Memory B cell (primary cell): ENCODE measurements at regions not wholly inside any gene's neighbourhood (a gene's known extent, or its start where the extent isn't known, plus 50 kb on each side); places are given as distances from the start of the nearest gene placed in this dataset.
A peak's percentile ranks its signal among the peaks of the same experiment; 100 is the strongest.
"Not testable (repeated sequence)": the region's sequence is repeated elsewhere in the genome, so short reads cannot be mapped to it uniquely, and the experiment has no call there.

Experiments
- ATAC-seq: fragments of 150-1000 bp; cut with Tn5 transposase; 2 replicates; pipeline ENCODE4 v1.10.0; 2021; ENCODE audit warnings: low read depth, mild to moderate bottlenecking, moderate library complexity
- DNase-seq, 2 donors: peaks; one replicate each; pipeline ENCODE4 v3.0.0; 2022; ENCODE audit warnings: low spot score in 2 of 2
- H3K27ac Mint-ChIP-seq: one replicate; pipeline ENCODE4 v1.8.0; 2022; ENCODE audit warnings: mild to moderate bottlenecking, moderate library complexity, mixed read lengths
- H3K27me3 Mint-ChIP-seq: one replicate; pipeline ENCODE4 v1.8.0; 2022; ENCODE audit warnings: mixed read lengths
- H3K36me3 Mint-ChIP-seq: one replicate; pipeline ENCODE4 v1.8.0; 2022; ENCODE audit warnings: mild to moderate bottlenecking, mixed read lengths
- H3K4me1 Mint-ChIP-seq: one replicate; pipeline ENCODE4 v1.8.0; 2022; ENCODE audit warnings: mixed read lengths
- H3K4me3 Mint-ChIP-seq: one replicate; pipeline ENCODE4 v1.8.0; 2022; ENCODE audit warnings: mild to moderate bottlenecking, moderate library complexity, mixed read lengths
- H3K9me3 Mint-ChIP-seq: one replicate; pipeline ENCODE4 v1.8.0; 2022; ENCODE audit warnings: mixed read lengths

DNA sequence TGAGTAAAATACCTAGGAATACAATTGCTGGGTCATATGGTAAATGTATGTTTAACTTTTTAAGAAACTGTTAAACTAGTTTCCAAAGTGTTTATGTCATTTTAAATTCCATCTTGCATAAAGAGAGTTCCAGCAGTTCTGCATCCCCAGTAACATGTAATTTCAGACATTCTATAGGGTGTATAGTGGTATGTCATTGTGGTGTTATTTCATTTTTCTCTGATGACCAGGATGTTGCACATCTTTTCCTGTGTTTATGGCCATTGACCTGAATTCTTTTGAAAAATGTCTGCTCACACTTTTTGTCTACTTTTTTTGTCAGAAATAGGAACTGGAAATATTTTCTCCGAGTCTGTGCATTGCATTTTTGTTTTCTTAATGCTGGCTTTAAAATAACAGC is 128.9 kb downstream of the TMEM200A start:
- Mint-ChIP-seq H3K4me1 (peaks cover 2% of the 10 kb centered on the region), H3K27ac (no peak overlapping the region), H3K27me3 (no peaks in the 10 kb centered on the region), H3K4me3 (no peak overlapping the region), H3K36me3 (no peaks in the 10 kb centered on the region), H3K9me3 (peaks cover 5% of the 10 kb centered on the region)
- no peak for DNase-seq
- no peak for ATAC-seq

DNA sequence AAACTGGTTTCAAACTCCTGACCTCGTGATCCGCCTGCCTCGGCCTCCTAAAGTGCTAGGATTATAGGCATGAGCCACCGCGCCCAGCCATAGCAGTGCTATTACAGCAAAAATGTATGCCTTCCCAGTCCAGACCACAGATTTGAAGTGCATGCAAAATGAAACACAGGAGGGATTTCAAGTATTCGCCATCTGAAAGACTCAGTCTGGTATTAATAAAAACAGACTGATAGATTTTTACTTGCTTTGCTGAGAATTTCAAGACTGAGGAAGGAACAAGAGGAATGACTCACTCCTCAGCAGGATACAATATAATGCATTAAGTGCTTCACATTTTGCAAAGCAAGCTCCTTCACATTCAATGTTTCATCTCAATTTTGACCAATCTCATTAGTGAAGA is 134.9 kb downstream of the TMEM200A start:
- no peak for DNase-seq
- Mint-ChIP-seq H3K27me3 (no peaks in the 10 kb centered on the region), H3K4me1 (no peaks in the 10 kb centered on the region), H3K4me3 (no peak overlapping the region), H3K36me3 (no peaks in the 10 kb centered on the region), H3K9me3 (no peaks in the 10 kb centered on the region), H3K27ac (no peak overlapping the region)
- no peak for ATAC-seq

DNA sequence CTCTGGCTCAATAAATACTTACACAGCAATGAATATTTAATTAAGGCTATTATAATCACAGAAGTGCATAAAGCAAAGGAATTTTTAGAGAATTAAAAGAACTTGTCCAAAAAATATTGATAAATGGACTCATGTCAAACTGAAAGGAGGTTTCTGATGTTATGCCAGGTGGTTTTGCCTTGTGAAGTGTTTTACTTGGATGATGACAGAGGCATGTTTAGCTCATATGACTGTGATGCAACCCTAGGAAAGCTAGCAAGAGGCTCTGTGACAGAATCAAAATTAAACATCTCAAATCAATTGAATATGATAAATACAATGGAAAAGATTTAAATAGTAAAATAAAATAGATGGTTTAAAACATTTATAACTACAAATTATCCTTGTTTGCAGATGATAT is 137.3 kb downstream of the TMEM200A start:
- H3K9me3 Mint-ChIP-seq: no peaks in the 10 kb centered on the region
- ATAC-seq: no peak
- no peaks in the 10 kb centered on the region for H3K27me3 Mint-ChIP-seq
- DNase-seq: no peak
- no peak overlapping the region for H3K4me3 Mint-ChIP-seq
- H3K27ac Mint-ChIP-seq: no peak overlapping the region
- no peaks in the 10 kb centered on the region for H3K4me1 Mint-ChIP-seq
- no peaks in the 10 kb centered on the region for H3K36me3 Mint-ChIP-seq

DNA sequence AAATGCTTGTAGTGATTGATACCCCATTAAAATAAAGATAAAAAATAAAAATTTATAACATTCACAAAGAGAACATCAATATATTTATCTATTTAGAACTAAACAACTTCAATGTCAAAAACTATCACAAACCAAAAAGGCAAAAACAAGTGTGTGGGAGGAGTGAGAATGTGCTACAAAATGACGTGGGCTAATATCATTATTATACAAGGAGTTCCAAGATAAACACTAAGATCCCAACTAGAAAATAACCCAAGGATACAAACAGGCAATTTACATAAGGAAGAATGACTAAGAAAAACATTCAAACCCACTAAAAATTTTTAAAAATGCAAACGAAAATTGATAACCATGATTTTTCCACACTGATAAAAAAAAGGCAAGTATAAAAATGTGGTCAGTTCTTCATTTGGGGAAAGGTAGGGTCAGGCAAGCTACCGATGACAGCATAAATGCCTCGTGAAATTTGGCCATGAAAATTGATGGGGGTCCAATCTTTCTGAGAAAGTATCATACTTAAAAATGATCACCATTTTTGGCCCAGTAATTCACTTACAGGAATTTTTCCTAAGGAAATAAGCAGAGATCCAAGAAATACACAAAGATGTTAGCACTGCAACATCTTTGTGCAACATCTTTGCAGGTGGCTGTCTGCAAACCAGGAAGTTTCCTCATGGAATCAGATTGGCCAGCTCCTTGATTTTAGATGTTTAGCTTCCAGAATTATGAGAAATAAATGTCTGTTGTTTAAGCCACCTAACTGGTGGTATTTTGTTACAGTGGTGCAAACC is 140.2 kb downstream of the TMEM200A start:
- Mint-ChIP-seq H3K9me3 (no peaks in the 10 kb centered on the region), H3K4me1 (no peaks in the 10 kb centered on the region), H3K4me3 (no peak overlapping the region), H3K27me3 (no peaks in the 10 kb centered on the region), H3K27ac (no peak overlapping the region), H3K36me3 (no peaks in the 10 kb centered on the region)
- no peak for DNase-seq
- no peak for ATAC-seq

GRCh38 chr6:130507005-130507665 is 141.3 kb downstream of the TMEM200A start:
- not testable (repeated sequence) for H3K9me3 Mint-ChIP-seq, H3K27me3 Mint-ChIP-seq, ATAC-seq, H3K36me3 Mint-ChIP-seq, H3K27ac Mint-ChIP-seq, H3K4me3 Mint-ChIP-seq, H3K4me1 Mint-ChIP-seq, DNase-seq

GRCh38 chr6:130507666-130508028 is 141.8 kb downstream of the TMEM200A start:
- H3K27me3 Mint-ChIP-seq: no peaks in the 10 kb centered on the region
- no peak overlapping the region for H3K4me3 Mint-ChIP-seq
- H3K9me3 Mint-ChIP-seq: no peaks in the 10 kb centered on the region
- DNase-seq: no peak
- H3K4me1 Mint-ChIP-seq: peaks cover 5% of the 10 kb centered on the region
- no peak for ATAC-seq
- no peaks in the 10 kb centered on the region for H3K36me3 Mint-ChIP-seq
- no peak overlapping the region for H3K27ac Mint-ChIP-seq

GRCh38 chr6:130513770-130514169 is 148.0 kb downstream of the TMEM200A start:
- Mint-ChIP-seq H3K4me1 (peaks cover 28% of the 10 kb centered on the region), H3K27ac (peak overlapping the region; percentile 69), H3K36me3 (peaks cover 2% of the 10 kb centered on the region)

DNA sequence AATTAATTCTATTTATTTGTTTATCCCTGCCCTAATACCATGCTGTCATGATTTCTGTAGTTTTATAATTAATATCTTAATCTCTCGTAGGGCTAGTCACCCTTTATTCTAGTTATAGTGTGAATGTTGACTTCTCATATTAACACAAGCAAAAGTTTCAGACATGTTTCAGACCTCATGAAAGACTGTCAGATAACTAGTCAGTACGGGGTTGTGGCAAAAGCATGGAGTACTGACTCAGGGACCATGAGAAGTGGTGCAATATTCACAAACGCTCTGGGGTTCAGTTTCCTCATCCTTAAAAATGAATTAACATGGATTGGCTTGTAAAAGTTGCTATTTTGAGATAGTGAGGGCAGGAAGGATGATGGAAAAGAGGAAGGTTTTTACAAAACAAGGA is 148.9 kb downstream of the TMEM200A start:
- DNase-seq: no peak
- Mint-ChIP-seq H3K27me3 (no peaks in the 10 kb centered on the region), H3K27ac (no peak overlapping the region), H3K4me1 (peaks cover 28% of the 10 kb centered on the region), H3K9me3 (peaks cover 2% of the 10 kb centered on the region), H3K4me3 (no peak overlapping the region), H3K36me3 (peaks cover 2% of the 10 kb centered on the region)
- no peak for ATAC-seq

More at GRCh38 chr6:130513770-130514169, 148.0 kb downstream of the TMEM200A start:
- H3K9me3 Mint-ChIP-seq: peaks cover 2% of the 10 kb centered on the region
- no peak overlapping the region for H3K4me3 Mint-ChIP-seq
- H3K27me3 Mint-ChIP-seq: no peaks in the 10 kb centered on the region
- DNase-seq: no peak
- peak; percentile 90 for ATAC-seq

GRCh38 chr6:130515306-130515705 is 149.5 kb downstream of the TMEM200A start:
- Mint-ChIP-seq H3K36me3 (peaks cover 2% of the 10 kb centered on the region), H3K9me3 (peaks cover 2% of the 10 kb centered on the region), H3K27ac (no peak overlapping the region), H3K27me3 (no peaks in the 10 kb centered on the region), H3K4me3 (no peak overlapping the region), H3K4me1 (peaks cover 28% of the 10 kb centered on the region)
- no peak for ATAC-seq
- DNase-seq: no peak

DNA sequence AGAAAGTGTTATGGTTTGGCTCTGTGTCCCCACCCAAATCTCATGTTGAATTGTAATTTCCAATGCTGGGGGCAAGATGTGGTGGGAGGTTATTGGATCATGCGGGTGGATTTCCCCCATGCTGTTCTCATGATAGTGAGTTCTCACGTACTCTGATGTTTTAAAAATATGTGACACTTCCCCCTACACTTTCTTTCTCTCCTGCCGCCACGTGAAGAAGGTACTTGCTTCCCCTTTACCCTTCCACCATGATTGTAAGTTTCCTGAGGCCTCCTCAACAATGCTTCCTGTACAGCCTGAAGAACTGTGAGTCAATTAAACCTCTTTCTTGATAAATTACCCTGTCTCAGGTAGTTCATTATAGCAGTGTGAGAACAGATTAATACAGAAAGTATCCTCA is 150.8 kb downstream of the TMEM200A start:
- H3K4me1 Mint-ChIP-seq: peaks cover 27% of the 10 kb centered on the region
- DNase-seq: no peak
- peaks cover 2% of the 10 kb centered on the region for H3K36me3 Mint-ChIP-seq
- no peaks in the 10 kb centered on the region for H3K27me3 Mint-ChIP-seq
- no peak for ATAC-seq
- H3K9me3 Mint-ChIP-seq: peaks cover 2% of the 10 kb centered on the region
- H3K4me3 Mint-ChIP-seq: no peak overlapping the region
- H3K27ac Mint-ChIP-seq: peak overlapping the region; percentile 43

- no peak overlapping the region for H3K27ac Mint-ChIP-seq
These were observed 151.7 kb downstream of the TMEM200A start for GRCh38 chr6:130517444-130517931.

DNA sequence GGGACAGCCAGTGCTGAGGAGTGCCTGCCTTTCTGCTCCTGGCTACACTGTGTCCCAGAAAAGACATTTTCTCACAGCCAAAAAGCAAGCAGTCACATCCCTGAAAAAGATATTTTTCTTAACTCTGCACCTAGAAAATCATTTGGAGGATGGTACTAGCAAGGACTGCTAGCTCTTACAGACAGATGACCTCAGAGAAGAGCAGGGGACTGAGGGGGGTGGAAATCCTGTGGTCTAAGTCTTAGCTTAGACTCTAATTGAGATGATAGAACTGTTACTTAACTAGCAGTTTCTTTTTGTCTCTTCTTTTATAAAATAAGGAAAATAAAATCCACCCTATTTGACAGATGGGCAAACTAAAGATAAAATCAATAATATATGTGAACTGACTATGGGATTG is 152.8 kb downstream of the TMEM200A start:
- H3K27me3 Mint-ChIP-seq: no peaks in the 10 kb centered on the region
- ATAC-seq (no peak), DNase-seq (no peak)
- peaks cover 2% of the 10 kb centered on the region for H3K9me3 Mint-ChIP-seq
- no peak overlapping the region for H3K27ac Mint-ChIP-seq
- H3K36me3 Mint-ChIP-seq: peaks cover 2% of the 10 kb centered on the region
- H3K4me1 Mint-ChIP-seq: peaks cover 16% of the 10 kb centered on the region
- no peak overlapping the region for H3K4me3 Mint-ChIP-seq

More at GRCh38 chr6:130517444-130517931, 151.7 kb downstream of the TMEM200A start:
- peaks cover 2% of the 10 kb centered on the region for H3K36me3 Mint-ChIP-seq
- DNase-seq (no peak), ATAC-seq (no peak)
- H3K4me3 Mint-ChIP-seq: no peak overlapping the region
- peaks cover 24% of the 10 kb centered on the region for H3K4me1 Mint-ChIP-seq
- H3K9me3 Mint-ChIP-seq: peaks cover 2% of the 10 kb centered on the region
- no peaks in the 10 kb centered on the region for H3K27me3 Mint-ChIP-seq

GRCh38 chr6:130520221-130520620 is 154.4 kb downstream of the TMEM200A start:
- peaks cover 2% of the 10 kb centered on the region for H3K36me3 Mint-ChIP-seq
- ATAC-seq (no peak), DNase-seq (no peak)
- H3K9me3 Mint-ChIP-seq: peaks cover 2% of the 10 kb centered on the region
- H3K4me3 Mint-ChIP-seq: no peak overlapping the region
- H3K27me3 Mint-ChIP-seq: no peaks in the 10 kb centered on the region
- H3K27ac Mint-ChIP-seq: no peak overlapping the region
- H3K4me1 Mint-ChIP-seq: peaks cover 15% of the 10 kb centered on the region

DNA sequence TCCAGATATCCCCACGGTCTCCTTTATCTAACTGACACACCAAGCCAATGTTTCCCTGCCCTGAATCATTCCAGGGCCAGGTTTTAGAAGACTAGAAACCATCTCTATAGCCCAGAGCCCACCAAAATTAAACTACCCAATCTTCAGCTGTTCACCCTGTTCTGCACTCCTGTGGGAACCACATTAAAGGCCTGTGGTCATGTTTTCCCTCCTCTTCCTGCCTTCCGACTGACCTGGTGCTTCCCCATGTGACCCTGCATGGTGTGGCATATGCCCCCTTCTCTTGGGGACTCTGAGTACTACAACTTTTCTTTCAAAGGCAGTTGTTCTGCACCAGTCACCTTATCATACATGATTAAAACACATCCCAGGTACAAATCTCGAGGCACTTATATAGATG is 155.0 kb downstream of the TMEM200A start:
- Mint-ChIP-seq H3K4me3 (no peak overlapping the region), H3K36me3 (peaks cover 2% of the 10 kb centered on the region), H3K4me1 (peaks cover 15% of the 10 kb centered on the region), H3K9me3 (peaks cover 2% of the 10 kb centered on the region), H3K27ac (no peak overlapping the region), H3K27me3 (no peaks in the 10 kb centered on the region)
- no peak for DNase-seq
- no peak for ATAC-seq
